ENCODE measurements at regions not wholly inside any gene's neighbourhood (a gene's known extent, or its start where the extent isn't known, plus 50 kb on each side); places are given as distances from the start of the nearest gene placed in this dataset.
A peak's percentile ranks its signal among the peaks of the same experiment; 100 is the strongest.

DNA sequence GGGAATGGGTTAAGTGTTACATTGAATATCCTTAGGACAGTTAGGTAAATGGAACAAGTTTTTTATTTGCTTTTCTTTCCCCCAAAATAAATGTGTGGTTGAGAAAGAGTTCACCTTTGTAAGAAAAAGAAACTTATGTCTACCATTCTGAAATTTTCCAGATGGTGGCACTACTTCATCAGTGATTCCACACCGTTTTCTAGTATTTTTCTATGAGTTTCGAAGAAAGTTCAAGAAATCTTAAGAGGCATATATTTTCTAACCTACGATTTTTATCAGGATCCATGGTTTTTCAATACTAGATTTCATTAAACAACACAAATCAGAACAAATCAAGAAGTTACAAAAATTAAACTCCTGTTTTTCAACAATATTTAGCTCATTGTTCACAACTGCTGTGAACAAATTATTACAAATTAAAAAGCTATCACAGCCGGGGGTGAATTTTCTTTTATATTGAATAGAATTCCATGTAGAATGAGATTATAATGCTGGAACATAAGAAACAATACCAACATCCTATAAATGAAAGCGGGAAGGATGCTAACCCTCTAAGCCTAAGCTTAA is 163.1 kb upstream of the NPVF start:
- no peaks in the 10 kb centered on the region for H3K4me1 Mint-ChIP-seq
- DNase-seq (ENCODE audit: low spot score in 2 of 2): no peak
- H3K27ac Mint-ChIP-seq: no peak overlapping the region

DNA sequence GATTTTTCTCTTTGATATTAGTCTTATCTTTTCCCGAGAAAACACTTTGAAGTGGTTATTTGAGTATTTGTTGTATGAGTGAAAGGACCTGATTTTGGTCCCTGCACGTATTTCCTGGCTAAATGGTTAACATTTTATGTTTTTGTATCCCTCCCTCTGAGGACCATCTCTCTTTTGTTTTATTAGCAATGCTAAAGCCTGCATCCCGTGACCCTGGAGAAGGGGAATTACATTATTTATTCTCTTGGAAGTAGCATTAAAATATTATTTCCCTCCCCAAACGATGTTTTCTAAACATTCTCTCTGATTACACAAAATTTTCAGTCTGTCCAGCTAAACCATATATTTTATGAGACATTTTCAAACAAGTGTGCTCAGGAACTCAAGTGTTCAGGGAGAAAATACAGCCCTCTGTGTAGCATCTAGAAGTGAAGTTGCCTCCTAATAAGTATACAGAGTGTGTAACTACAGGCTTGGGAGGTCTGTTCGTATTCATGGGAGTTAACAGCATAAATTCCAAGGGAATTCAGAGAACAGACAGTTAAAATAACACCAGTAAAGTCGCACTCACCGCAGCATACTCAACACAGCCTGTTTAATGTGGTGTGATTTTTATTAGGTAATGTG is 163.8 kb upstream of the NPVF start:
- Mint-ChIP-seq H3K27ac (no peak overlapping the region), H3K4me3 (no peak overlapping the region)
- ATAC-seq: no peak

More for the DNA sequence above, 163.1 kb upstream of the NPVF start:
- Mint-ChIP-seq H3K4me3 (no peak overlapping the region), H3K9me3 (no peaks in the 10 kb centered on the region), H3K36me3 (no peaks in the 10 kb centered on the region)
- no peak for ATAC-seq

DNA sequence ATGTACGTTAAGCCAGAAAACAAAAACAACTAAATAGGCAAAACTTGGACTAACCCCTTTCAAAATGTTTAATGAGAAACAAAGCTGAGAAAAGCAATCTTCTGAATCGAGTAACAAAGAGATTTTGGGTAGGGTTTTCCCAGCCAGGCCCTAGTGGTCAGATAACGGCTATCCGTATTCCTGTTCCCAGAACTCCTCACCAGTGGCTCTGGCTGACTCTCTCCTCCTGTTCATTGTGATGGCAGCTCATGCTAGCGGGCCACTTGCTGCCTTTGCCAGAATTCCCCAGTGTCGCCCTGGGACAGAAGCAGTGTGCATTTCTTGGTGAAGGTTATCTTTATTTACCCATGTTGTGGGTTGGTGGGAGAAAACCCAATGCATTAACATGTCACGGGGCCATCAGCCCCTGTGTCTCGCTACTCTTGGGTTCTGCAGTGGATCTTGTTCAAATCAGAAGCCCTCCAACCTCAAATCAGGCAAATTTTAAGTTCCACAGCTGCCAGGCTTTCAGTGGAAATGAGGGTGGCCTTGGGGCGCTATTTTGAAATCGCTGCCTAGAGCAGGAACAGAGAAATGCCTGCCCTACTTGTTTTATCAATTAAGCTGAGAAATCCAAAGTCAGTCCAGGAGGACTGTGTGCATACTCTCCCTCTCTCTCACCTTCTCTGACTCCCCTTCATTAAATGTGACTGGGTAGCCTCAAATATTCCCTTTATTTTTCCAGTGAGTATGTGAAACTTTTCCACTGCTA is 164.5 kb upstream of the NPVF start:
- Mint-ChIP-seq H3K4me3 (no peak overlapping the region), H3K9me3 (no peaks in the 10 kb centered on the region), H3K27ac (no peak overlapping the region), H3K36me3 (no peaks in the 10 kb centered on the region), H3K4me1 (no peaks in the 10 kb centered on the region)
- DNase-seq (ENCODE audit: low spot score in 2 of 2) (no peak), ATAC-seq (no peak)

More for the DNA sequence above, 163.8 kb upstream of the NPVF start:
- H3K36me3 Mint-ChIP-seq: no peaks in the 10 kb centered on the region
- DNase-seq (ENCODE audit: low spot score in 2 of 2): no peak
- no peaks in the 10 kb centered on the region for H3K9me3 Mint-ChIP-seq
- no peaks in the 10 kb centered on the region for H3K4me1 Mint-ChIP-seq

DNA sequence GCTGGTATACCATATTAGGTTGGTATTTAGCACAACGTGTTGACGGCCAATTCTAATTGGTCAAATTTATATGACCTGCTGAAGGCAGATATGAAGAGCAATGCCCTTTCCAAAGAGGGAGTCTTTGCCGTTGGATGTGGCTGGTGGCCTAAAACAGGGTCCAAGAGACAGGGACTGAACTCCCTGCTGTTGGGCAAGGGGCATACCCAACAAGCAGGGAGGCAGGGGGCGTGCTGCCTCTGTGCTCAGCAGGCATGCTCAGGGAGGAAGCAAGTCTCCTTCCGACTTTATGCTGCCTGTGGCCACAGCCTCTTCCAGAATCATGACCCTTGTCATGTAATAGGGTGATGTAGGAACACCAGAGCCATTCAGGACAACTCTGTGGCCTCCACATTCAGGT is 167.7 kb upstream of the NPVF start:
- Mint-ChIP-seq H3K4me1 (no peaks in the 10 kb centered on the region), H3K4me3 (no peak overlapping the region), H3K9me3 (no peaks in the 10 kb centered on the region), H3K36me3 (no peaks in the 10 kb centered on the region), H3K27ac (no peak overlapping the region)
- ATAC-seq (no peak), DNase-seq (ENCODE audit: low spot score in 2 of 2) (no peak)

DNA sequence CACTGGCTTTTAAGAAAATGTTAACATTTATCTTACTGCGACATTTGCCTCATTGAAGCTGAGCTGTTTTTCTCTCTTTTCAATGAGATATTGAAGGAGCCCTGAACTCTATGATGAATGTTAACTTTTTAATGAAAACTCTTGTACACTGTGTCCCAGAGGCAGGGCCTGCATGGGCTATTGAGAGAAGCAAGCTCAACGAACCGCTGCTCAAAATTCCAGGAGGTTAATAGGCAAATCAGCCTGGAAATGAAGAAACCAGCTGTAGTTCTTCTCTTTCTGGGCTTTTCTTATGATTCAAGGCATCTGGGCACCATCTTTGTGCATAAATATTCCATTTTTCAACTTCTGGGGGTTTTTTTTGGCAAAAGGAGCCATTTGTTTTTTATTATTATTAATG is 168.4 kb upstream of the NPVF start:
- DNase-seq (ENCODE audit: low spot score in 2 of 2) (no peak), ATAC-seq (no peak)
- Mint-ChIP-seq H3K36me3 (no peaks in the 10 kb centered on the region), H3K4me1 (no peaks in the 10 kb centered on the region), H3K9me3 (no peaks in the 10 kb centered on the region), H3K27ac (no peak overlapping the region), H3K4me3 (no peak overlapping the region)

DNA sequence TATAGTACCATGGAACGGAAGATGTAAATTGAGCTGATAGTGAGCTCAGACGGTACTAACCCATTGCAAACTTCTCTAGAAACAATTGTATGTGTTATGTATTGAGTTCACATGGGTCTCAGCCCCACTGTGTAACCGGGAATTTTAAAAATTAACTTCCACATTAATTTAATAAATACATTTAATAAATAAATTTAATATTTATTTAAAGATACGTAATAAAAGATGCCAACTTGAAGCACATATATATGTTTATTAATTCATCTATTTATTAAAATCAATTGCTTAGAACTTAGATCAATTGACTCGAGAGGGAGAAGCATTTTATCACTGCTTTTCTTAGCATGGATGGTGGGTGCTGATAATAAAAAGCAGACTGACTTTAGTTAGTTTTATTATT is 170.1 kb upstream of the NPVF start:
- Mint-ChIP-seq H3K9me3 (no peaks in the 10 kb centered on the region), H3K4me1 (no peaks in the 10 kb centered on the region), H3K4me3 (no peak overlapping the region), H3K36me3 (no peaks in the 10 kb centered on the region), H3K27ac (no peak overlapping the region)
- ATAC-seq: no peak
- no peak for DNase-seq (ENCODE audit: low spot score in 2 of 2)

DNA sequence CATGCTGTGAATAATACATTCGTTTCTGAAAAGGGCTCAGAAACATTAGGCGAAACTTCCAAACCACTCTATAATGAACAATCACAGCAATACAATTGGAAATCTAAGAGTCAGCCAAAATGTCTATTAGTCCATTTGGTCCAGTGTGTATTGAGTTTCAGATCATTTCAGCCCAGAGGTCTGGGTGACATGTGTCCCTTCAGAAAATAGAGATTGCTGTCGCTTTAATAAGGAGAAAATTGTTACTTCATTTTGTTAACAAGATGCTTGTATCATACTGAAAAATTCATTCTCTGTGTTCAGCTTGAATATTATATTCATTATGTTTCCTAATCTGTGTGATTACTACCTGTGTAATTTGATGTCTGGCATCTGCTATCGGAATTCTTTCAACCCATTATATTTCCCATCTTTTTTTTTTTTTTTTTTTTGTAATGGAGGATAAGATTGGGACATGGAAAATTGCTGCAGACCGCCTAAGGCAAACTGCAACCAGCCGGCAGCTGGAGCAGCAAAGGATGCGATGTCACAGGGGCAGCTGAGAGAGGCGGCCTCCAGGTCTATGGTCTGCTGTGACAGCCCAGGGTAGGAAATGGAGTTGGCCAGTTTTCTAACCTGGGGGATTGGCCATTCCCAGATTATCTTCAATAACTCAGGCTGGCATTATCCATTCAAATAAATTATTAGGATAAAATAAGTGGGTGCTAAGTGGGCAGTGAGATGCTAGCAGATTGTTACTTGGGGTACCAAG is 170.9 kb upstream of the NPVF start:
- no peak overlapping the region for H3K4me3 Mint-ChIP-seq

DNA sequence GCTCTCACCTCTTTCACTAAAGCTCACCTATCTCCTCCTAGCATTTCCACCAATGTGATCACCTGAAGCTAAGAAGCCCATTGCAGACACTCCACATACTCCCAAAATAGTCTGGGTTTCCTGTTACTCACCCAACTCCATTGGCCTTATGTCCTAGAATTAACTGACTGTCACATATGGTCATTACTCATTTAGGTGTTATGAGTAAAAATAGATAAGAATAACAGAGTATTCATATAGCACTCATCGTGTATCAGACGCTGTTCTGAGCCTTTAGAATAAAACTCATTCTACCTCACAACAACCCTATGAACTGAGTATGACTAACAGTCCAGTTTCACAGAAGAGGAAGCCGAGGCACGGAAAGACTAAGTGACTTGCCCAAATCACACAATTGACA is 174.2 kb upstream of the NPVF start:
- DNase-seq (ENCODE audit: low spot score in 2 of 2): no peak
- no peak overlapping the region for H3K27ac Mint-ChIP-seq
- no peaks in the 10 kb centered on the region for H3K4me1 Mint-ChIP-seq
- no peak for ATAC-seq
- H3K4me3 Mint-ChIP-seq: no peak overlapping the region
- no peaks in the 10 kb centered on the region for H3K36me3 Mint-ChIP-seq
- H3K9me3 Mint-ChIP-seq: peaks cover 2% of the 10 kb centered on the region

More for the DNA sequence above, 170.9 kb upstream of the NPVF start:
- no peak overlapping the region for H3K27ac Mint-ChIP-seq
- no peaks in the 10 kb centered on the region for H3K4me1 Mint-ChIP-seq
- H3K36me3 Mint-ChIP-seq: no peaks in the 10 kb centered on the region
- DNase-seq (ENCODE audit: low spot score in 2 of 2) (no peak), ATAC-seq (no peak)
- H3K9me3 Mint-ChIP-seq: no peaks in the 10 kb centered on the region

DNA sequence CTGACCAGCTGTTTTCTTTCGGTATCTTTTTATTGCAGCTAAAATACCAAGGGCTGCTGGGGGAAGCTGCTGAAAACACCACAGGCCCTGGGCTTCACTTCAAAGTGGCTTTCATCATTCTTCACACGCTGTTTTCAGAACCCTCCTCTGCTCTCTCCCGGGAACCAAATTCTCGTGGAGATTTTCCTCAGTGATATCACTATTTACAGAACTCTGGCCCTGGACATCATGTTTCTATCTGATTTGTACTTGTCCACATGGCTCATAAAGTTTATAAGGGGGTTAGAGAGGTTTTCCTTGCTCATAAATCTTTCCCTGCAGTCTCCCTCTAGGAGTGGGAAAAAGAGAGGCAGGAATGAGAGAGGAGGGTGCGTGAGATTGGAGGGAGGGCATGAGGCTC is 177.4 kb upstream of the NPVF start:
- no peak for DNase-seq (ENCODE audit: low spot score in 2 of 2)
- Mint-ChIP-seq H3K4me1 (no peaks in the 10 kb centered on the region), H3K4me3 (no peak overlapping the region), H3K27ac (no peak overlapping the region), H3K9me3 (peaks cover 2% of the 10 kb centered on the region), H3K36me3 (no peaks in the 10 kb centered on the region)
- ATAC-seq: no peak

DNA sequence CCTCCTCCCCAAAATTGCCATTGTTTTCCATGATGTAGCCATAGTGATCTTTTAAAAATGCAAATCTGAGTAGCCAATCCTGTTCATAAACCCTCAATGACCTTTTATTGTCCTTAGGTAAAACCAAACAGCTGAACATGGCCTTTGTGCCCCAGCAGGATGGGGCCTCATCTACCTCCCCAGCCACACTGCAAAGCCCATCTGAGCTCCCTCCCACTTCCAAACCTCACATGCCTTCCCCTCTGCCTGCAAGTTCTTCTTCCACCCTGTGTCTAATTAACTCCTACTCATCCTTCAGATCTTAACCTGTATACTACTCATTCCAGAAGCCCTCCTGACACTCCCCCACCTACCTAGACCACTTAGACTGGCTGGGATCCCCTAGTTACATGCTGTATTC is 178.8 kb upstream of the NPVF start:
- Mint-ChIP-seq H3K4me3 (no peak overlapping the region), H3K9me3 (peaks cover 2% of the 10 kb centered on the region), H3K4me1 (no peaks in the 10 kb centered on the region), H3K36me3 (no peaks in the 10 kb centered on the region), H3K27ac (no peak overlapping the region)
- no peak for DNase-seq (ENCODE audit: low spot score in 2 of 2)
- no peak for ATAC-seq

DNA sequence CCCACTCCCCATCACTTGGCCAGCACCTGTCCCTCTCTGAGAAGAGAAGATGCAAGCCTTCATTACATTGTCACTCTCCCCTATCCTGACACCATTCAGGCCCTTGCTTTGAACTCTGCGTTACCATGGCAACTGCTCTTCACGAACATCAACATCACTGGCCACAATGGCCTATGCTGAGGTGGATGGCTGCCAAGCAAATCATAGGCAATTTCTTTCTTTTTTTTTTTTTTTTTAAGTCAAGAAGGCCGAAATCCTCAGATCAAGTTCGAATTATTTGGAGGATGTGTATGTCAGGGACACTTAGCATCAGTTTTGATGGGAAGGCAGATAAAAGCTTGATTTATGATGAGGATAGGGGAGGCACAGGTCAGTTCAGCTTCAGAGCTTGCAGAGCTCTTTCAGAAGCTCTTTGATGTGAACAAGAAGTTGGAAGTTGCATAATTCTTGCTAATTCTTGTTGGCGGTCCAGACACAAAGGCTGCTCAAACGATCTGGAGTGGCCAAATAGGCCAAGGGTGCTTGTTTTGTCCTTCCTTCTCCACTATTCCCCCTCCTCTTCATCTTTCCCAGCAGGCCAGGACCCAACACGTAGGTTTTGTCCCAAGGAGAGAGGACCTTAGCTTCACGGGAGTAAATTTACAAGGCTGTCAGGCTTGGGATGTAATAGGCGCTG is 179.9 kb upstream of the NPVF start:
- ATAC-seq (no peak), DNase-seq (ENCODE audit: low spot score in 2 of 2) (no peak)
- Mint-ChIP-seq H3K36me3 (no peaks in the 10 kb centered on the region), H3K27ac (no peak overlapping the region), H3K4me3 (no peak overlapping the region), H3K9me3 (peaks cover 2% of the 10 kb centered on the region), H3K4me1 (no peaks in the 10 kb centered on the region)

- no peaks in the 10 kb centered on the region for H3K4me1 Mint-ChIP-seq
- no peak overlapping the region for H3K27ac Mint-ChIP-seq
- no peaks in the 10 kb centered on the region for H3K36me3 Mint-ChIP-seq
- peaks cover 2% of the 10 kb centered on the region for H3K9me3 Mint-ChIP-seq
- ATAC-seq (no peak), DNase-seq (ENCODE audit: low spot score in 2 of 2) (no peak)
- H3K4me3 Mint-ChIP-seq: no peak overlapping the region
Measured at GRCh38 chr7:25408876-25409275, 180.6 kb upstream of the NPVF start.

DNA sequence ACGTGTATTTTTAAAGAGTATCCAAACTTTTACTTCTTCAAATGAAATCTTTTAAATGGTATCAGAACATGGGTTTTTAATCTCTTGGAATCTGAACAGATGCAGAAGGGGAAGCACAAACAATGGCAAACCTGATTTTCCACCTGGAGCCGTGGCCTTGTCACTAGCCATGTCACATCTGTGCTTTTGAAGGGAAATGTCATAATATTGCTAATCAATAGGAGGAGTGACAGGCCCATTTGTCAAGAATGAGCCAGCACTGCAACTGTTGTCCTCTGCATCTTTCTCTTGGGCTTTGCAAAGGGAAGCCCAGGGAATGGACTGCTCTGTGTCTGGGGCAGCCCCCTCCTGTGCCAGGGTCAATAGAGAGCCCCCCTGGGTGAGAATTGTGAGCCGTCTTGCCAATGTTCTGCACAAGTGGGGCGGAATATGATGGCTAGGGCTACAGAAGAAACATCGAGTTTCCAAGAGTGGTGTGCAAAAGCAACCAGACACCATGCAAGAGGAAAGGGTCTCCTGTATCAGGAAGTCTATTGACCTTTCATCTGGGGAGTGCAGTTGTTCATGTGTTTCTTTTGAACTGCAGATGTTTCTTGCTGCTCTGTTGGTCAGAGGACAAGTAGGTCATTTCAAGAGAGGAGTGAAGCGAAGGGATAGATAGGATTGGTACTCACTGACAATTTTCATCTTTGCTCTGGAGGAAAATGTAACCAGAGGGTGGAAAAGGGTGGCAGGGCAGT is 181.8 kb upstream of the NPVF start:
- no peak for DNase-seq (ENCODE audit: low spot score in 2 of 2)
- peak; percentile 31 for ATAC-seq
- Mint-ChIP-seq H3K9me3 (peaks cover 2% of the 10 kb centered on the region), H3K4me3 (no peak overlapping the region), H3K27ac (no peak overlapping the region), H3K4me1 (no peaks in the 10 kb centered on the region), H3K36me3 (no peaks in the 10 kb centered on the region)

DNA sequence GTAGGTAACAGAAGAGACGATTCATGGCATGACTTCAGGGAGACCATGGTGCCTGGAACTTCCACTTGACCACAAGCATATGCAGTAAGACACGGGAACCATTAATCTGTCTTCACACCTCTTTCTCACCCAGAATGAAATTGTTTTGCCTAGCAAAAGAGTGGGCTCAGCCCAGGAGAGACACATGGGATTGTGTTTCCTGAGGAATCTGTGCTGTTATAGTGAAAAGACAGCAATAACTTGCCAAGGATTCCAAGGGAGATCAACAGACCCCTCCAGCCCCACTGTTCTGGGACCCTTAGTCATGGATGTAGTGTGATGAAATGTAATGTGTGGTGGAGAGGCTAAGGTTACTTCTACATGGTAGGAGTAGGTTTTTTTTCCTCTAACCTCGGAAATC is 192.5 kb upstream of the NPVF start:
- DNase-seq (ENCODE audit: low spot score in 2 of 2): no peak
- no peak for ATAC-seq
- no peaks in the 10 kb centered on the region for H3K36me3 Mint-ChIP-seq
- no peaks in the 10 kb centered on the region for H3K9me3 Mint-ChIP-seq
- H3K27ac Mint-ChIP-seq: no peak overlapping the region
- H3K4me3 Mint-ChIP-seq: no peak overlapping the region
- H3K4me1 Mint-ChIP-seq: no peaks in the 10 kb centered on the region

- no peak for ATAC-seq
- Mint-ChIP-seq H3K4me3 (no peak overlapping the region), H3K4me1 (no peaks in the 10 kb centered on the region), H3K36me3 (no peaks in the 10 kb centered on the region), H3K27ac (no peak overlapping the region), H3K9me3 (no peaks in the 10 kb centered on the region)
- no peak for DNase-seq (ENCODE audit: low spot score in 2 of 2)
Measured at GRCh38 chr7:25424113-25424512, 195.8 kb upstream of the NPVF start.
